GM21515 (cell line): ENCODE measurements at regions not wholly inside any gene's neighbourhood (a gene's known extent, or its start where the extent isn't known, plus 50 kb on each side); places are given as distances from the start of the nearest gene placed in this dataset.

Experiments used
- ATAC-seq: cut with Tn5 transposase; IDR thresholded peaks from one replicate; pipeline ENCODE4 v1.9.1; 2021; ENCODE audit not compliant: unreplicated experiment

- no peak for ATAC-seq
Observed at GRCh38 chr18:78895207-78896001, 84.2 kb upstream of the SALL3 start.

GRCh38 chr18:78896111-78896905, 83.3 kb upstream of the SALL3 start:
- ATAC-seq, result no peak

GRCh38 chr18:78898066-78898465, 81.6 kb upstream of the SALL3 start:
- no peak for ATAC-seq

GRCh38 chr18:78898635-78899034, 81.0 kb upstream of the SALL3 start:
- ATAC-seq, result no peak

- no peak for ATAC-seq
Observed at GRCh38 chr18:78899241-78899640, 80.4 kb upstream of the SALL3 start.

- ATAC-seq, result no peak
Observed at GRCh38 chr18:78900938-78901909, 78.4 kb upstream of the SALL3 start.

- no peak for ATAC-seq
Observed at GRCh38 chr18:78901923-78902794, 77.5 kb upstream of the SALL3 start.

- ATAC-seq, result no peak
Observed at GRCh38 chr18:78902795-78903435, 76.7 kb upstream of the SALL3 start.

- no peak for ATAC-seq
Observed at GRCh38 chr18:78903436-78904178, 76.0 kb upstream of the SALL3 start.

- no peak for ATAC-seq
Observed at GRCh38 chr18:78904179-78904531, 75.5 kb upstream of the SALL3 start.

GRCh38 chr18:78905334-78905733, 74.3 kb upstream of the SALL3 start:
- ATAC-seq, result no peak

- ATAC-seq, result no peak
Observed at GRCh38 chr18:78906066-78906465, 73.6 kb upstream of the SALL3 start.

- ATAC-seq, result no peak
Observed at GRCh38 chr18:78908462-78909260, 71.0 kb upstream of the SALL3 start.

GRCh38 chr18:78911751-78912283, 67.8 kb upstream of the SALL3 start:
- ATAC-seq, result no peak

GRCh38 chr18:78912336-78912735, 67.3 kb upstream of the SALL3 start:
- no peak for ATAC-seq

- ATAC-seq, result no peak
Observed at GRCh38 chr18:78912844-78913243, 66.8 kb upstream of the SALL3 start.

- no peak for ATAC-seq
Observed at GRCh38 chr18:78913395-78913794, 66.2 kb upstream of the SALL3 start.

- no peak for ATAC-seq
Observed at GRCh38 chr18:78913830-78914231, 65.8 kb upstream of the SALL3 start.
